ENCODE measurements at regions not wholly inside any gene's neighbourhood (a gene's known extent, or its start where the extent isn't known, plus 50 kb on each side); places are given as distances from the start of the nearest gene placed in this dataset.

GRCh38 chr1:22379566-22379965 lies 72.1 kb upstream of the ZBTB40 start:
- TF ChIP-seq, protein P1, sequence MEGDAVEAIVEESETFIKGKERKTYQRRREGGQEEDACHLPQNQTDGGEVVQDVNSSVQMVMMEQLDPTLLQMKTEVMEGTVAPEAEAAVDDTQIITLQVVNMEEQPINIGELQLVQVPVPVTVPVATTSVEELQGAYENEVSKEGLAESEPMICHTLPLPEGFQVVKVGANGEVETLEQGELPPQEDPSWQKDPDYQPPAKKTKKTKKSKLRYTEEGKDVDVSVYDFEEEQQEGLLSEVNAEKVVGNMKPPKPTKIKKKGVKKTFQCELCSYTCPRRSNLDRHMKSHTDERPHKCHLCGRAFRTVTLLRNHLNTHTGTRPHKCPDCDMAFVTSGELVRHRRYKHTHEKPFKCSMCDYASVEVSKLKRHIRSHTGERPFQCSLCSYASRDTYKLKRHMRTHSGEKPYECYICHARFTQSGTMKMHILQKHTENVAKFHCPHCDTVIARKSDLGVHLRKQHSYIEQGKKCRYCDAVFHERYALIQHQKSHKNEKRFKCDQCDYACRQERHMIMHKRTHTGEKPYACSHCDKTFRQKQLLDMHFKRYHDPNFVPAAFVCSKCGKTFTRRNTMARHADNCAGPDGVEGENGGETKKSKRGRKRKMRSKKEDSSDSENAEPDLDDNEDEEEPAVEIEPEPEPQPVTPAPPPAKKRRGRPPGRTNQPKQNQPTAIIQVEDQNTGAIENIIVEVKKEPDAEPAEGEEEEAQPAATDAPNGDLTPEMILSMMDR (conservative IDR thresholded peaks at IDR 0.05 in 1 of 2, IDR thresholded peaks at IDR 0.05 in 1 of 2; ENCODE audit: extremely low read depth in 1 of 2, insufficient read depth in 1 of 2, low read depth in 1 of 2, low read length in 2 of 2), result no peak
- TF ChIP-seq EZH2 (IDR thresholded peaks at IDR 0.05; ENCODE audit: borderline replicate concordance, low read length), result no peak
